Uterus (tissue), 2 donors: ENCODE measurements at regions not wholly inside any gene's neighbourhood (a gene's known extent, or its start where the extent isn't known, plus 50 kb on each side); places are given as distances from the start of the nearest gene placed in this dataset.

Source experiments
- POLR2A ChIP-seq, 2 donors: fragments of 450-650 bp; IDR thresholded peaks; one replicate each; pipeline ENCODE4 v1.6.1; 2016; ENCODE audit warnings: antibody characterized with exemption in 2 of 2, mild to moderate bottlenecking in 1 of 2, moderate library complexity in 1 of 2
- TF ChIP-seq, protein P1 (sequence below), 4 experiments: fragments of 200-600 bp in 2 of 4; fragments of 450-650 bp in 2 of 4; sonication (generic) in 2 of 4; IDR thresholded peaks; one replicate each; pipeline ENCODE4 v1.5.1; 2016 to 2019; ENCODE audit warnings: antibody characterized with exemption in 4 of 4, mild to moderate bottlenecking in 2 of 4, moderate library complexity in 1 of 4

DNA sequence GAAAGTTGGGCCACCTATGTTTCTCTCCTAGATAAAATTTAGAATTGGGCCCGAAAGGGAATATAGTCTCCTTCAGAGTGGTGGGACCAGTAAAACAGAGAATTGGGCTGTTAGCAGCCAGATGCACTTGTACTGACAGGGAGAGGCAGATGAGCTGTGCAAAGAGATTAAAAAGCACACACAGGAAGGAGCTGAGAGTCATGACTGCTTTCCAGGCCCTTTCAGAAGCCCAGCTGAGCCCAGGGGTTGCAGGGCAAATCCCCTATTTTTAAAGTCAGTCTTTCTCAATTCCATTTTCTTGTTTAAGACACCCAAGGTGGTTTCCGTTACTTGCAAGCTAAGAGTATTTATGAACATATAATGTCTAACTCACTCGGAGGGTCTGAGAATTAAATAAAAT is 130.4 kb downstream of the PRELID2 start:
- no peak for TF ChIP-seq POLR2A (IDR thresholded peaks at IDR 0.05)
- TF ChIP-seq, protein P1, sequence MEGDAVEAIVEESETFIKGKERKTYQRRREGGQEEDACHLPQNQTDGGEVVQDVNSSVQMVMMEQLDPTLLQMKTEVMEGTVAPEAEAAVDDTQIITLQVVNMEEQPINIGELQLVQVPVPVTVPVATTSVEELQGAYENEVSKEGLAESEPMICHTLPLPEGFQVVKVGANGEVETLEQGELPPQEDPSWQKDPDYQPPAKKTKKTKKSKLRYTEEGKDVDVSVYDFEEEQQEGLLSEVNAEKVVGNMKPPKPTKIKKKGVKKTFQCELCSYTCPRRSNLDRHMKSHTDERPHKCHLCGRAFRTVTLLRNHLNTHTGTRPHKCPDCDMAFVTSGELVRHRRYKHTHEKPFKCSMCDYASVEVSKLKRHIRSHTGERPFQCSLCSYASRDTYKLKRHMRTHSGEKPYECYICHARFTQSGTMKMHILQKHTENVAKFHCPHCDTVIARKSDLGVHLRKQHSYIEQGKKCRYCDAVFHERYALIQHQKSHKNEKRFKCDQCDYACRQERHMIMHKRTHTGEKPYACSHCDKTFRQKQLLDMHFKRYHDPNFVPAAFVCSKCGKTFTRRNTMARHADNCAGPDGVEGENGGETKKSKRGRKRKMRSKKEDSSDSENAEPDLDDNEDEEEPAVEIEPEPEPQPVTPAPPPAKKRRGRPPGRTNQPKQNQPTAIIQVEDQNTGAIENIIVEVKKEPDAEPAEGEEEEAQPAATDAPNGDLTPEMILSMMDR (IDR thresholded peaks at IDR 0.05): no peak
